KMS-11 (cell line): ENCODE measurements at regions not wholly inside any gene's neighbourhood (a gene's known extent, or its start where the extent isn't known, plus 50 kb on each side); places are given as distances from the start of the nearest gene placed in this dataset.

Experiments
- H2AFZ ChIP-seq: fragments of 200-600 bp; sonication (generic); 2 replicates; pipeline ENCODE4 v1.6.1; 2016; ENCODE audit warnings: antibody characterized with exemption, mixed run types, low read depth
- H3K27ac ChIP-seq: fragments of 200-600 bp; sonication (generic); 2 replicates; pipeline ENCODE4 v1.6.1; 2016; ENCODE audit warnings: mild to moderate bottlenecking, mixed run types
- H3K27me3 ChIP-seq: fragments of 200-600 bp; sonication (generic); 2 replicates; pipeline ENCODE4 v1.6.1; 2017; ENCODE audit warnings: mild to moderate bottlenecking, low read depth, mixed run types, moderate library complexity; ENCODE audit not compliant: insufficient read depth
- H3K36me3 ChIP-seq: fragments of 200-600 bp; sonication (generic); 2 replicates; pipeline ENCODE4 v1.6.1; 2017; ENCODE audit warnings: mild to moderate bottlenecking, mixed run types; ENCODE audit not compliant: insufficient read depth
- H3K4me1 ChIP-seq: fragments of 200-600 bp; sonication (generic); 2 replicates; pipeline ENCODE4 v1.6.1; 2016; ENCODE audit warnings: mild to moderate bottlenecking, low read depth, mixed run types; ENCODE audit not compliant: poor library complexity, severe bottlenecking
- H3K4me2 ChIP-seq: fragments of 200-600 bp; sonication (generic); 2 replicates; pipeline ENCODE4 v1.7.0; 2016; ENCODE audit warnings: mild to moderate bottlenecking, mixed run types
- H3K4me3 ChIP-seq: fragments of 200-600 bp; sonication (generic); IDR thresholded peaks from 2 replicates; pipeline ENCODE4 v1.6.1; 2017; ENCODE audit warnings: low read depth, low read length, mixed read lengths; ENCODE audit not compliant: insufficient read depth
- H3K79me2 ChIP-seq: fragments of 200-600 bp; sonication (generic); 2 replicates; pipeline ENCODE4 v1.6.1; 2016; ENCODE audit warnings: low read depth, mixed run types; ENCODE audit not compliant: insufficient read depth
- H3K9ac ChIP-seq: fragments of 200-600 bp; sonication (generic); 2 replicates; pipeline ENCODE4 v1.6.1; 2016; ENCODE audit warnings: mild to moderate bottlenecking, mixed run types
- H4K20me1 ChIP-seq: fragments of 200-600 bp; sonication (generic); 2 replicates; pipeline ENCODE4 v1.6.1; 2016; ENCODE audit warnings: mild to moderate bottlenecking, mixed run types; ENCODE audit not compliant: insufficient read depth
- TF ChIP-seq, protein P1 (sequence below): fragments of 200-600 bp; sonication (generic); conservative IDR thresholded peaks from 2 replicates; pipeline ENCODE4 v1.6.1; 2017; ENCODE audit warnings: low read depth, mild to moderate bottlenecking, antibody characterized with exemption, low read length, moderate library complexity, mixed read lengths

DNA sequence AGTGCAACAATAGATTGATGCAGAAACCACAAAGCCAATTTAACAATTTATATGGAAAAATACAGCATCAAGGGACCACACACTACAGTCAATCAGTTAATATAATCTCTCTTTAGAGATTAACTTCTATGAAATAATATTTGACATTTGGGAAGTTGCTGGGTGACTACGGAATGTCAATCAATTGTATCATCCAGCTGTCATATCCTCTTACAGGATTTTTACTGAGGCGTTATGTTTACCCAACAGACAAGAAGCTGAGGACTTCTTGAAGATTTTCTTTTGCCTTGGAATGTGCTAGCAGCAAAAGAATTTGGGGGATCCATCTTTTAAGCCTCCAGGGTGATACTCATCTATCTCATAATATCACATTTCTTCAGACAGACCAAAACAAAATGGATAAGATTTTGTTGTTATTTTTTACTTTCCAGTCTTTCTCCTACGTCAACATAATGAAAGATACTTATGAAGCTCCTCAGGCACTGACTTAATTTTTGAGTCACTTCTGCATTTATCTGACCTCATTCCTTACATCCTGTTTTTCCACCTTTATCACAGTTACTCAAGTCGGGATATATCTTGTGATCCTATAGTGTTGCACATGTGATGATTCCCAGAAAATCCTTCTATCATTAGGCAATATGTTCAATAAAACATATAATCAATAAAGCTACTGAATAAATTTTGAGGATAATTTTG lies 227.2 kb upstream of the SPHKAP start:
- TF ChIP-seq, protein P1, sequence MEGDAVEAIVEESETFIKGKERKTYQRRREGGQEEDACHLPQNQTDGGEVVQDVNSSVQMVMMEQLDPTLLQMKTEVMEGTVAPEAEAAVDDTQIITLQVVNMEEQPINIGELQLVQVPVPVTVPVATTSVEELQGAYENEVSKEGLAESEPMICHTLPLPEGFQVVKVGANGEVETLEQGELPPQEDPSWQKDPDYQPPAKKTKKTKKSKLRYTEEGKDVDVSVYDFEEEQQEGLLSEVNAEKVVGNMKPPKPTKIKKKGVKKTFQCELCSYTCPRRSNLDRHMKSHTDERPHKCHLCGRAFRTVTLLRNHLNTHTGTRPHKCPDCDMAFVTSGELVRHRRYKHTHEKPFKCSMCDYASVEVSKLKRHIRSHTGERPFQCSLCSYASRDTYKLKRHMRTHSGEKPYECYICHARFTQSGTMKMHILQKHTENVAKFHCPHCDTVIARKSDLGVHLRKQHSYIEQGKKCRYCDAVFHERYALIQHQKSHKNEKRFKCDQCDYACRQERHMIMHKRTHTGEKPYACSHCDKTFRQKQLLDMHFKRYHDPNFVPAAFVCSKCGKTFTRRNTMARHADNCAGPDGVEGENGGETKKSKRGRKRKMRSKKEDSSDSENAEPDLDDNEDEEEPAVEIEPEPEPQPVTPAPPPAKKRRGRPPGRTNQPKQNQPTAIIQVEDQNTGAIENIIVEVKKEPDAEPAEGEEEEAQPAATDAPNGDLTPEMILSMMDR: no peak
- no peaks in the 10 kb centered on the region for H3K27me3 ChIP-seq

DNA sequence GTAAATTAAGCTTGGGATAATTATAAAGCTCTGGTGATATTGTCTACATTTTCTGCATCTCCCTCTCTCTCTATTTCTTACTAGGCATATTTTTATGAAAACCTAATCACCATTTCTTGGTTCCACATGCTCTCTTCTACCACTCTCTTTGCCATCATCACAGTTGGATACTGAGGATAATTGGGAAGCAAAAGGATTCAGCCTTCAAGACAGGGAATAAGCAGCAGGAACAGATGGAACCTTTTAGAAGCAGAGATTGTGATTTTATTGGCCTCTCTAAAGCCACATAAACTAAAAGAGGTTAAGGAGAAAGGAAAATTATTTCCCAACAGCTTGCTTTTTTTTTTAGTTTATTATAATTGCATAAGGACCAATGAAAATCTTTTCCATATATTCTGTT lies 226.3 kb upstream of the SPHKAP start:
- Histone ChIP-seq H3K79me2 (no peaks in the 10 kb centered on the region), H4K20me1 (no peaks in the 10 kb centered on the region), H3K27me3 (no peaks in the 10 kb centered on the region), H2AFZ (no peak overlapping the region), H3K4me1 (peaks cover 14% of the 10 kb centered on the region), H3K27ac (no peak overlapping the region), H3K9ac (no peak overlapping the region), H3K36me3 (no peaks in the 10 kb centered on the region), H3K4me3 (no peak overlapping the region), H3K4me2 (no peak overlapping the region)
- TF ChIP-seq, protein P1: no peak

More for the DNA sequence above, 227.2 kb upstream of the SPHKAP start:
- peaks cover 14% of the 10 kb centered on the region for H3K4me1 ChIP-seq
- no peak overlapping the region for H3K4me2 ChIP-seq
- no peak overlapping the region for H2AFZ ChIP-seq
- H3K79me2 ChIP-seq: no peaks in the 10 kb centered on the region
- no peaks in the 10 kb centered on the region for H3K36me3 ChIP-seq
- H3K27ac ChIP-seq: no peak overlapping the region
- H4K20me1 ChIP-seq: no peaks in the 10 kb centered on the region
- no peak overlapping the region for H3K4me3 ChIP-seq
- H3K9ac ChIP-seq: no peak overlapping the region

DNA sequence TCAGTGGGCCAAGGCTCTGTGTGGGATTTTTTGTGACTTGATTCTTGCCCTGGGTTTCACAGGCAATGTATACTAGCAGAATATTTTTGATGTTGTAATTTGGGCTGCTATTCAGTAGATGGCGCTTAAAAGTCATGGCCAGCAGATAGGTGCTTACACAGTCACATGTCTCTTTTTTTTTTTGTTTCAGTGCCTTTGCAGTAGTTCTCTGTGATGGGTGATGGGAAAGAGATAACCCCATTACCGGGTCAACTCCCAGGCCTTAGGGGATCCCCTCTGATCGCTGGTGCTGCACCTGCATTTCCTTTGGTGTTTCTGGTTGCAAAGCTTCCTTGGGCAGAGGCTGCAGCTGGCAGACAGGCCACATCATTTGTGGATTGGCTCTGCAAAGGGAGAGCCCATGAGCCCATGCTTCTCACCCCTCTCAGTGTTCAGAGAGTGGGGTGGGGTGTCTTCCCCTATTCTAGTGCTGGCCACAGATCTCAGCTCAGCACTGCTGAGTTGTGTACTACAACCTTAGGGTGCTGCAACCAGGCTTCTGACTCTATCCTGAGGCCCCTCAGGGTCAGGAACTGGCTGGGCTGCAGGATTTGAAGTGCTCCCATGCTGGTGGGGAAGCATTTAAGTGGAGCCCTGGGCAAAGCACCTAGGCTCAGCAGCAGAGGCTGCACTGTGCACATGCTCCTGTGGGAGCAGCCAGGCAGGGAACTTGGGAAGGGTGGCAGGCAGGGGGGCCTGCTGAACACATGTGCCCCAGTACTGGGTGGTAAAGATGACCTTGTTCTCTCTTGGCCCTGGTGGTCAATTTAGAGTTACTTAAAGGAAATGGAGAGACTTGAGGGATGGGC lies 219.8 kb upstream of the SPHKAP start:
- H3K27ac ChIP-seq: no peak overlapping the region
- peaks cover 5% of the 10 kb centered on the region for H3K4me1 ChIP-seq
- H3K9ac ChIP-seq: no peak overlapping the region
- H3K4me2 ChIP-seq: 0 out of 2 replicates have a peak overlapping the region, but pooled peaks have one; percentile 4
- TF ChIP-seq, protein P1: peak; percentile 61
- no peaks in the 10 kb centered on the region for H3K79me2 ChIP-seq
- peak overlapping the region; percentile 18; the same call in 1 of the 2 replicates for H2AFZ ChIP-seq
- H3K36me3 ChIP-seq: no peaks in the 10 kb centered on the region
- H3K27me3 ChIP-seq: no peaks in the 10 kb centered on the region
- no peak overlapping the region for H3K4me3 ChIP-seq
- no peaks in the 10 kb centered on the region for H4K20me1 ChIP-seq

DNA sequence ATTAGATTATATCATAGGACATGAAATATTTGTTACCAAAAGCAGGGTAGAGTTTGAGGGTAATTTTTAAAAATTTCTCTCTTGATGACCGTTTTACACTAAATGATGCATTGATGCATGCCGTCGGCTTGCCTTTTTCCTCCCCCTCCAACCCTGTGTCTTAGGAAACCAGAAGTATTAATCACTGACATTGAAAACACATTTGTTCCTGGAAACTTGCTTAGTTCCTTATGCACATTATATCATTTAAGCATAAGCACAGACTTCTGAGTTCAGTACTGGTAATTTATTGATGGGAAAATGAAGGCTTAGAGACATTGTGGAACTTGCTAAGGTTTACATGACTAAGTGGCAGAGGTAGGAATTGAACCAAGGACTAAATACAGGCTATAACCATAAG lies 206.3 kb upstream of the SPHKAP start:
- Histone ChIP-seq H3K27ac (no peak overlapping the region), H3K27me3 (no peaks in the 10 kb centered on the region), H3K79me2 (no peaks in the 10 kb centered on the region), H2AFZ (no peak overlapping the region), H3K4me3 (no peak overlapping the region), H3K9ac (no peak overlapping the region), H3K36me3 (no peaks in the 10 kb centered on the region), H3K4me2 (no peak overlapping the region), H4K20me1 (no peaks in the 10 kb centered on the region), H3K4me1 (no peaks in the 10 kb centered on the region)
- TF ChIP-seq, protein P1: no peak
